Neural progenitor cell (in vitro differentiated cells): ENCODE measurements at regions not wholly inside any gene's neighbourhood (a gene's known extent, or its start where the extent isn't known, plus 50 kb on each side); places are given as distances from the start of the nearest gene placed in this dataset.

ENCODE experiments used
- DNase-seq: peaks from one replicate; pipeline ENCODE4 v3.0.0-alpha.2; 2016; ENCODE audit warnings: low spot score
- H2AFZ ChIP-seq: fragments of 200-600 bp; sonication (generic); replicated peaks from 2 replicates; pipeline ENCODE4 v1.6.1; 2016; ENCODE audit warnings: antibody characterized with exemption
- H3F3A ChIP-seq: fragments of 200-600 bp; sonication (generic); 2 replicates; pipeline ENCODE4 v1.6.1; 2016; ENCODE audit warnings: antibody characterized with exemption, low read depth
- H3K27ac ChIP-seq: fragments of 200-600 bp; sonication (generic); 2 replicates; pipeline ENCODE4 v1.5.1; 2016; ENCODE audit warnings: mild to moderate bottlenecking
- H3K27me3 ChIP-seq: fragments of 200-600 bp; sonication (generic); 2 replicates; pipeline ENCODE4 v1.6.1; 2016; ENCODE audit warnings: mild to moderate bottlenecking, moderate library complexity
- H3K36me3 ChIP-seq: fragments of 200-600 bp; sonication (generic); 2 replicates; pipeline ENCODE4 v1.5.1; 2016
- H3K4me1 ChIP-seq: fragments of 200-600 bp; sonication (generic); 2 replicates; pipeline ENCODE4 v1.6.1; 2016; ENCODE audit warnings: mixed run types
- H3K4me2 ChIP-seq: fragments of 200-600 bp; sonication (generic); 2 replicates; pipeline ENCODE4 v1.6.1; 2016
- H3K4me3 ChIP-seq: fragments of 200-600 bp; sonication (generic); 2 replicates; pipeline ENCODE4 v1.5.1; 2016
- H3K79me2 ChIP-seq: fragments of 200-600 bp; sonication (generic); 2 replicates; pipeline ENCODE4 v1.6.1; 2016; ENCODE audit warnings: low read depth
- H3K9ac ChIP-seq: fragments of 200-600 bp; sonication (generic); 2 replicates; pipeline ENCODE4 v1.6.1; 2016
- H3K9me3 ChIP-seq: fragments of 200-600 bp; sonication (generic); 2 replicates; pipeline ENCODE4 v1.5.1; 2016; ENCODE audit warnings: low read depth
- H4K20me1 ChIP-seq: fragments of 200-600 bp; sonication (generic); 2 replicates; pipeline ENCODE4 v1.6.1; 2016; ENCODE audit warnings: low read depth
- H3K27ac Mint-ChIP-seq: 3 replicates; pipeline ENCODE4 v1.8.0; 2021; ENCODE audit warnings: mixed read lengths
- H3K27me3 Mint-ChIP-seq: 2 replicates; pipeline ENCODE4 v1.8.0; 2022; ENCODE audit warnings: low read depth, mild to moderate bottlenecking, inconsistent platforms, moderate library complexity, mixed read lengths; ENCODE audit not compliant: insufficient read depth
- H3K36me3 Mint-ChIP-seq: 3 replicates; pipeline ENCODE4 v1.8.0; 2021; ENCODE audit warnings: mixed read lengths
- H3K4me1 Mint-ChIP-seq: 3 replicates; pipeline ENCODE4 v1.8.0; 2021; ENCODE audit warnings: mixed read lengths
- H3K4me3 Mint-ChIP-seq: 3 replicates; pipeline ENCODE4 v1.8.0; 2021; ENCODE audit warnings: mild to moderate bottlenecking, moderate library complexity, mixed read lengths
- H3K9me3 Mint-ChIP-seq: 3 replicates; pipeline ENCODE4 v1.8.0; 2020; ENCODE audit warnings: mixed read lengths
- CTCF ChIP-seq: fragments of 200-600 bp; sonication (generic); IDR thresholded peaks from 2 replicates; pipeline ENCODE4 v1.5.1; 2017; ENCODE audit warnings: antibody characterized with exemption, mild to moderate bottlenecking
- EZH2 ChIP-seq: fragments of 200-600 bp; sonication (generic); IDR thresholded peaks from 2 replicates; pipeline ENCODE4 v1.6.1; 2017; ENCODE audit warnings: antibody characterized with exemption, mild to moderate bottlenecking, moderate library complexity
- EZH2phosphoT487 ChIP-seq: fragments of 200-600 bp; sonication (generic); IDR thresholded peaks from 2 replicates; pipeline ENCODE4 v1.6.1; 2017; ENCODE audit warnings: antibody characterized with exemption

GRCh38 chr18:34576622-34577021, 133.5 kb upstream of the DTNA start:
- no peaks in the 10 kb centered on the region for H3K79me2 ChIP-seq
- Mint-ChIP-seq H3K4me1 (no peaks in the 10 kb centered on the region), H3K4me3 (no peak overlapping the region), H3K9me3 (peaks cover 12% of the 10 kb centered on the region), H3K36me3 (no peaks in the 10 kb centered on the region), H3K27me3 (no peaks in the 10 kb centered on the region), H3K27ac (no peak overlapping the region)
- peaks cover 10% of the 10 kb centered on the region for H3K9me3 ChIP-seq
- H3K4me2 ChIP-seq, result no peak overlapping the region
- no peak for DNase-seq
- H3K4me1 ChIP-seq, result no peaks in the 10 kb centered on the region
- H3F3A ChIP-seq, result no peaks in the 10 kb centered on the region
- no peaks in the 10 kb centered on the region for H3K27me3 ChIP-seq
- no peak overlapping the region for H2AFZ ChIP-seq
- no peaks in the 10 kb centered on the region for H4K20me1 ChIP-seq
- H3K36me3 ChIP-seq, result no peaks in the 10 kb centered on the region
- H3K27ac ChIP-seq, result no peak overlapping the region
- H3K9ac ChIP-seq, result no peak overlapping the region
- H3K4me3 ChIP-seq, result no peak overlapping the region
- TF ChIP-seq CTCF (no peak), EZH2phosphoT487 (no peak), EZH2 (no peak)

- Mint-ChIP-seq H3K9me3 (peaks cover 12% of the 10 kb centered on the region), H3K4me1 (peaks cover 4% of the 10 kb centered on the region), H3K27ac (no peak overlapping the region), H3K36me3 (no peaks in the 10 kb centered on the region), H3K4me3 (no peak overlapping the region), H3K27me3 (no peaks in the 10 kb centered on the region)
- TF ChIP-seq EZH2phosphoT487, result no peak
- H3K27me3 ChIP-seq, result no peaks in the 10 kb centered on the region
- no peaks in the 10 kb centered on the region for H3K4me1 ChIP-seq
- no peak overlapping the region for H3K27ac ChIP-seq
- H2AFZ ChIP-seq, result peak overlapping the region; percentile 34
- H3K4me2 ChIP-seq, result no peak overlapping the region
- H3K36me3 ChIP-seq, result no peaks in the 10 kb centered on the region
- no peaks in the 10 kb centered on the region for H4K20me1 ChIP-seq
- no peak overlapping the region for H3K4me3 ChIP-seq
- no peaks in the 10 kb centered on the region for H3F3A ChIP-seq
- no peaks in the 10 kb centered on the region for H3K79me2 ChIP-seq
- no peak overlapping the region for H3K9ac ChIP-seq
- DNase-seq, result peak; percentile 25
- H3K9me3 ChIP-seq, result peaks cover 10% of the 10 kb centered on the region
Observed at GRCh38 chr18:34583895-34584294, 126.2 kb upstream of the DTNA start.

- Mint-ChIP-seq H3K27ac (no peak overlapping the region), H3K9me3 (no peaks in the 10 kb centered on the region), H3K27me3 (no peaks in the 10 kb centered on the region), H3K4me3 (no peak overlapping the region), H3K36me3 (no peaks in the 10 kb centered on the region), H3K4me1 (peaks cover 23% of the 10 kb centered on the region)
- no peak overlapping the region for H3K27ac ChIP-seq
- no peaks in the 10 kb centered on the region for H3K27me3 ChIP-seq
- no peak overlapping the region for H2AFZ ChIP-seq
- no peaks in the 10 kb centered on the region for H4K20me1 ChIP-seq
- no peaks in the 10 kb centered on the region for H3K9me3 ChIP-seq
- no peak overlapping the region for H3K4me3 ChIP-seq
- no peak for DNase-seq
- no peak overlapping the region for H3K9ac ChIP-seq
- TF ChIP-seq CTCF (no peak), EZH2 (no peak), EZH2phosphoT487 (no peak)
- H3F3A ChIP-seq, result no peaks in the 10 kb centered on the region
- H3K36me3 ChIP-seq, result no peaks in the 10 kb centered on the region
- H3K4me2 ChIP-seq, result no peak overlapping the region
- H3K79me2 ChIP-seq, result no peaks in the 10 kb centered on the region
- peaks cover 11% of the 10 kb centered on the region for H3K4me1 ChIP-seq
Observed at GRCh38 chr18:34590503-34590902, 119.6 kb upstream of the DTNA start.

- Histone ChIP-seq H2AFZ (peak overlapping the region; percentile 95), H3K9ac (no peak overlapping the region), H3K9me3 (no peaks in the 10 kb centered on the region), H4K20me1 (no peaks in the 10 kb centered on the region), H3K79me2 (no peaks in the 10 kb centered on the region), H3K4me3 (no peak overlapping the region), H3K4me2 (no peak overlapping the region), H3K27ac (no peak overlapping the region), H3K4me1 (peaks cover 11% of the 10 kb centered on the region), H3F3A (no peaks in the 10 kb centered on the region), H3K27me3 (no peaks in the 10 kb centered on the region), H3K36me3 (no peaks in the 10 kb centered on the region)
- Mint-ChIP-seq H3K36me3 (no peaks in the 10 kb centered on the region), H3K27ac (no peak overlapping the region), H3K4me1 (peaks cover 25% of the 10 kb centered on the region), H3K9me3 (no peaks in the 10 kb centered on the region), H3K4me3 (no peak overlapping the region), H3K27me3 (no peaks in the 10 kb centered on the region)
- TF ChIP-seq CTCF (no peak), EZH2 (no peak), EZH2phosphoT487 (no peak)
- DNase-seq, result no peak
Observed at GRCh38 chr18:34591920-34592444, 118.1 kb upstream of the DTNA start.
